ENCODE measurements at regions not wholly inside any gene's neighbourhood (a gene's known extent, or its start where the extent isn't known, plus 50 kb on each side); places are given as distances from the start of the nearest gene placed in this dataset.

GRCh38 chr10:4671451-4672145 is 154.4 kb upstream of the AKR1E2 start:
- TF ChIP-seq CTCF (IDR thresholded peaks at IDR 0.05) (no peak), POLR2A (IDR thresholded peaks at IDR 0.05) (no peak)

All from thyroid gland (tissue), 4 donors.